NT2/D1 (cell line): ENCODE measurements at regions not wholly inside any gene's neighbourhood (a gene's known extent, or its start where the extent isn't known, plus 50 kb on each side); places are given as distances from the start of the nearest gene placed in this dataset.

Source experiments
- DNase-seq: peaks from one replicate; pipeline ENCODE4 v3.0.0-alpha.2; 2011; ENCODE audit warnings: low read depth, low spot score
- H3K27me3 ChIP-seq: 2 replicates; pipeline ENCODE4 v1.6.0; 2011; ENCODE audit warnings: mild to moderate bottlenecking; ENCODE audit not compliant: insufficient read length, insufficient read depth
- H3K36me3 ChIP-seq: 2 replicates; pipeline ENCODE4 v1.6.1; 2011; ENCODE audit warnings: mild to moderate bottlenecking, low read length, mixed read lengths; ENCODE audit not compliant: insufficient read depth, insufficient read length
- H3K4me1 ChIP-seq: 2 replicates; pipeline ENCODE4 v1.5.1; 2011; ENCODE audit not compliant: insufficient read depth, insufficient read length
- H3K4me3 ChIP-seq: 2 replicates; pipeline ENCODE4 v1.5.1; 2011; ENCODE audit warnings: low read depth; ENCODE audit not compliant: insufficient read length
- H3K9ac ChIP-seq: 2 replicates; pipeline ENCODE4 v1.6.0; 2011; ENCODE audit warnings: low read depth; ENCODE audit not compliant: insufficient read length
- H3K9me3 ChIP-seq: 2 replicates; pipeline ENCODE4 v1.5.1; 2011; ENCODE audit warnings: mild to moderate bottlenecking, low read length; ENCODE audit not compliant: insufficient read depth
- SUZ12 ChIP-seq: IDR thresholded peaks from 2 replicates; pipeline ENCODE4 v1.6.1; 2011; ENCODE audit not compliant: insufficient read length, insufficient read depth; ENCODE audit errors: extremely low read depth
- YY1 ChIP-seq: IDR thresholded peaks from 2 replicates; pipeline ENCODE4 v1.6.1; 2011; ENCODE audit not compliant: insufficient read length, insufficient read depth
- ZNF274 ChIP-seq: IDR thresholded peaks from 2 replicates; pipeline ENCODE4 v1.6.1; 2011; ENCODE audit warnings: mild to moderate bottlenecking, low read depth, low read length

DNA sequence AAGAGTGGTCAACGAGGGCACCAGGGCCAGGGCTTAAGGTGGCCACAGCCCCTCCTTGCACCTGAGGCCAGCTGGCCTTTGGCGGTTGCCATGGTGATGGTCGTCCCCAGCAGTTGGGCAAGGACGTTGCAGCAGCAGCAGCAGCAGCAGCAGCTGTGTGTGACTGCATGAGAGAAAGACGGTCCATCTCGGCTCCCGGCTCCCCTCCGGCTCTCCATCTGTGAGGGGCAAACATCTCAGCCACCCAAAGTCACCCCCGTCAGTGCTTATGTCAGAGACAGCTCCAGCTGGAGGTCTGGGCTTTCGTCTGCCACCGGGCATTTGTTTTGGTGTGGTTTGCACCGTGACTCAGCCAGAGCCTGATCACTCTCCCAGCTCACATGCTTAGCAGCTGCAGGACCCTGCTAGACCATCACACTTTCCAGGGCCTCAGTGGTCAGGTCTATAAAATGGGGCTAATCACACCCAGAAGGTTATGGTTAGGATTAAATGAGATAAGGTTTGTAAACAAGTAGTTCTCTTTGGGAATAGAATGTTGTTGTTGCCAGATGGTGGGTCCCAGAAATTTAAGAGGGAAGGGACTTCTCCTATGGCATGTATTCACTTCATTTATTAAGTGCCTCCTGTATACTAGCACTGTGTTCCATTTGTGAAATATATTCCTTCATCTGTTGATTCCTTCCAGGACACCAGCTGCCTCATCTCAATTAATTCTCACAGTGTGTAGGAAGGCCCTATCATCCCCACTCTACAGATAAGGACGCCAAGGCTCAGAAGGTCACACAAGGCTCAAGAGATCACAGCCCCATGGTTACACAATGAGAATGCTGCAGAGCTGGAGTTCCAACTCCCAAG lies 212.6 kb upstream of the LHX5 start:
- no peaks in the 10 kb centered on the region for H3K36me3 ChIP-seq
- H3K4me1 ChIP-seq, result peaks cover 7% of the 10 kb centered on the region
- no peaks in the 10 kb centered on the region for H3K9me3 ChIP-seq
- no peak for DNase-seq
- H3K4me3 ChIP-seq, result no peak overlapping the region
- TF ChIP-seq SUZ12 (no peak), YY1 (no peak), ZNF274 (no peak)
- no peaks in the 10 kb centered on the region for H3K27me3 ChIP-seq
- no peak overlapping the region for H3K9ac ChIP-seq

DNA sequence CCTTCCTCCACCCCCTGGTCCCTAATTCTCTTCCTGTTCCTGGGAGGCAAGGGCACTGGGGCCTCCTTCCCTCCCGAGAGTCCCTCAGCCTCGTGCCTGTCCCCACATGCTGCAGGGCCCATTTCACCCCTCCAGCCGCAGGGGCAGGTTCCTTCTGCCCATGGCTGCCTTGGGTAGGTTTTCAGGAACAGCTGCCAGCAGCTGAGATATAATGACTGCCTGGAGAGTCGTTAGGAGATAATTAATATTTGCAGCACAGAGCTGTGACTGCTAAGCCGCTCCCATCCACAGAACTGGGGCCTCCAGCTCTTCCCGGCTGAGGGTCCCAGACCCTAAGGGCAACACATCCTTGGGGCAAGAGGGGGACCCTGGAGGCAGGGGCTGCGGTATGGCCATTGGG lies 211.9 kb upstream of the LHX5 start:
- no peaks in the 10 kb centered on the region for H3K36me3 ChIP-seq
- H3K4me1 ChIP-seq, result peaks cover 7% of the 10 kb centered on the region
- H3K9me3 ChIP-seq, result no peaks in the 10 kb centered on the region
- H3K9ac ChIP-seq, result no peak overlapping the region
- TF ChIP-seq SUZ12 (no peak), YY1 (no peak), ZNF274 (no peak)
- DNase-seq, result no peak
- H3K4me3 ChIP-seq, result no peak overlapping the region
- no peaks in the 10 kb centered on the region for H3K27me3 ChIP-seq

DNA sequence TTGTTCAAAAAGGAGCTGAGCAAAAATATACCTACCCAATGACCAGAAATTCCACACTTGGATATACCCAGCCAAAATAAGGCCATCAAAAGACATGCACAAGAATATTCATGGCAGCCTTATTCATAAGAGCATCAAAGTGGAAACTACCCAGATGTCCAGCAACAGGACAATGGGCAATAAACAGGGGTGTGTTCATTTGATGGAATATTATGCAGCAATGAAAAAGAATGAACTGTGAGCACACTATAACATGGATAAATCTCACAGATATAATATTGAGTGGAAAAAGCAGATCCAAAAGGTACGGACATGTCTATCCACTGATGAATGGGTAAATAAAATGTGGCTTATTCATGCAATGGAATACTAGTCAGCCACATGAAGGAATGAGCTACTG lies 209.2 kb upstream of the LHX5 start:
- H3K9ac ChIP-seq, result no peak overlapping the region
- no peak overlapping the region for H3K4me3 ChIP-seq
- H3K27me3 ChIP-seq, result no peaks in the 10 kb centered on the region
- TF ChIP-seq ZNF274, result no peak
- H3K4me1 ChIP-seq, result peaks cover 5% of the 10 kb centered on the region
- DNase-seq, result no peak
- H3K36me3 ChIP-seq, result no peaks in the 10 kb centered on the region
- H3K9me3 ChIP-seq, result 0 out of 2 replicates have a peak, but pooled peaks cover 9% of the 10 kb centered on the region

DNA sequence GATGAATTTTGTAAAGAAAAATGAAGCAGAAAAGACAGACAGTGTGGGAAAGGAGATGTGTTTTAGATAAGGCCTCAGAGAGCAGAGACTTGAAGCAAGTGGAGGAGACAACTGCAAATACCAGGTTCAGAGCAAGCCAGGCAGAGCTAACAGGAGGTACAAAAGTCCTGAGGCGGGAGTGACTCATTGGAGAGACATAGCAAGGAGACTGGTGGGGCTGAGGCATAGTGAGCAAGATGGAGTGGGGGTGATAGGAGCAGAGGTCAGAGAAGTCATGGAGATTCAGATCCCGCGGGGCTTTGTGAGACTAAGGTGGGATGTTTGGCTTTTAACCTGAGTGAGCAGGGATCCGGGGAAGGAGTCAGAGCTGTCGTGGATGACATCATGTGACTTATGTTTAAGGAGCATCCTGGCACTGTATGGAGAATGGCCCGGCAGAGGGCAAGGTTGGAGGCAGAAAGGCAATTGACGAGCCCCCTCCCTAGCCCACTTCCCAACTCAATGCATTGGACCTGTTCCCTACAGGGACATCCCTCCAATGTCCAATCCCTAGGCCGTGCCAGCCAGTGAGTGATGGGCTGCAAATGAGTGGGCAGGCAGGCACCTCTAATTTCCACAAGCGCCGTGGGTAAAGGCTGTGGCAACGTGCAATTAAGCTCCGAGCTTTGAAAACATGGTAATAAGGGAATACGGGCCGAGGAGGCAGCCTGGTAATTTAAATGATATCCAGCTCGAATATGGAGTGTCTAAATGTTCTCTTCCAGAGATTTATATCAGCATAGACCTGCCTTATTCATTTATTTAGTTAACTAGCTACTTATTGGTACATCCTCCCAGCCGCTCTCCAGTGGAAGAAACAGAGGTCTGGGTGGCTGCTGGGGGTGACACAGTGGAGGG lies 206.8 kb upstream of the LHX5 start:
- Histone ChIP-seq H3K9ac (no peak overlapping the region), H3K9me3 (0 out of 2 replicates have a peak, but pooled peaks cover 9% of the 10 kb centered on the region), H3K4me3 (no peak overlapping the region), H3K4me1 (no peaks in the 10 kb centered on the region), H3K36me3 (no peaks in the 10 kb centered on the region), H3K27me3 (no peaks in the 10 kb centered on the region)
- no peak for TF ChIP-seq SUZ12
- no peak for TF ChIP-seq ZNF274
- no peak for TF ChIP-seq YY1
- no peak for DNase-seq

DNA sequence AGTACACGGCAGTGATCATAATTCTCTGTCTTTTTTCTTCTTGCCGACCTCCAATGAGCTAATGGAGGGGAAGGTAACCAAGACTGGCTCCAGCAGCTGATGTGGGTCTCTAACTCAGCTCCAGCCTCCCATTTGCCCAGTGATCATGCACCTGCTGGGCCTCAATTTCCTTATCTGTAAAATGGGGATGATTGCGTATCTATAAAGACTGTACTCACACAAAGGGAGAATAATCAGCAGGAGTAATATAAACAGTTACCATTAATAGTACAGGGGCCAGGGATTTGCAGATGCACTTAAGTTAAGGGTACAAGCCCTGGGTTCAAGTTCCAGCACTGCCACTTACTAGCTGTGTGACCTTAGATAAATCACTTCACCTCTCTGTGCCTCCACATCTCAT lies 204.9 kb upstream of the LHX5 start:
- 0 out of 2 replicates have a peak, but pooled peaks cover 9% of the 10 kb centered on the region for H3K9me3 ChIP-seq
- H3K36me3 ChIP-seq, result no peaks in the 10 kb centered on the region
- TF ChIP-seq SUZ12 (no peak), YY1 (no peak), ZNF274 (no peak)
- no peaks in the 10 kb centered on the region for H3K4me1 ChIP-seq
- H3K27me3 ChIP-seq, result no peaks in the 10 kb centered on the region
- no peak overlapping the region for H3K4me3 ChIP-seq
- no peak for DNase-seq
- no peak overlapping the region for H3K9ac ChIP-seq

DNA sequence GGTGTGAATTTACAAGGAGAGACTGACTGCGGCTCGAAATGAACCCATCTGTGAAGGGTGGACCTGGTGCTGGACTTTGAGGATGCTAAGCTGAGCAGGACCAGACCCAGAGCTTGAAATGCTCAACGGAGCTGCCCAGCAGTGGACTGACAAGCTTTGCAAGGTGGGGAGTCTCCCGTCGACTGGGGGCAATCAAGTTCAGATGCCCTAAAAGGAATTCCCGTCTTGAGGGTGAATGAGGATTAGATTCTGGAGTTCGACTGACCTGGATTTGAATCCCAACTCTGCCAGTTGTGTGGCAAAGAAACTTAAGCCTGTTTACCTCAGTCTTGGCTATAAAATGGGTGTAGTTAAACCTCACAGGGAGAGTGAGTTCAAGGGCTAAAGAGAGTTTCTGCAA lies 204.4 kb upstream of the LHX5 start:
- Histone ChIP-seq H3K9ac (no peak overlapping the region), H3K4me3 (no peak overlapping the region), H3K9me3 (0 out of 2 replicates have a peak, but pooled peaks cover 9% of the 10 kb centered on the region), H3K4me1 (no peaks in the 10 kb centered on the region), H3K27me3 (no peaks in the 10 kb centered on the region), H3K36me3 (no peaks in the 10 kb centered on the region)
- no peak for TF ChIP-seq ZNF274
- DNase-seq, result no peak

DNA sequence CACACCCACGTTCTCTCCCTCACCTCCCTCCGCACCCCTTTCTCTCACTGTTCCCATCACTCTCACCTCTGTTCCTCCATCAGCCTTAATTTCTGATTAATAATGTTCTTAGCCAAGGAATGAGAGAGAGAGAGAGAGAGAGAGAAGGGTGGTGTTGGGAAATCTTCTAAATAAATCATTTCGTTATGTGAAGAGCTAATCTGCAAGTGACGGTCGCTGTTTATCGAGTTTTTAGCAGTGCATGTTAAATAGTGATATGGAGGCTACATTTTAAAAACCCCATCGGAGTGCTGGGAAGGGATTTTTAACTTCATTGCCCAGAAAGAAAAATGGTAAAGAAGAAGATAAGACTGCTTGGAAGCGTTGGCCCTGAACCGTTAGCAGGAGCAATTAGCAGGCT lies 203.3 kb upstream of the LHX5 start:
- H3K9ac ChIP-seq, result no peak overlapping the region
- no peaks in the 10 kb centered on the region for H3K36me3 ChIP-seq
- no peak for DNase-seq
- H3K4me1 ChIP-seq, result no peaks in the 10 kb centered on the region
- 0 out of 2 replicates have a peak, but pooled peaks cover 9% of the 10 kb centered on the region for H3K9me3 ChIP-seq
- no peak overlapping the region for H3K4me3 ChIP-seq
- H3K27me3 ChIP-seq, result no peaks in the 10 kb centered on the region
- no peak for TF ChIP-seq SUZ12
